ENCODE measurements at regions not wholly inside any gene's neighbourhood (a gene's known extent, or its start where the extent isn't known, plus 50 kb on each side); places are given as distances from the start of the nearest gene placed in this dataset.

GRCh38 chr5:86532429-86532828 lies 85.3 kb upstream of the COX7C start:
- Histone ChIP-seq H3K27ac (ENCODE audit: poor library complexity, severe bottlenecking) (no peak overlapping the region), H3K36me3 (ENCODE audit: low read depth) (no peaks in the 10 kb centered on the region), H3K4me1 (ENCODE audit: insufficient read depth, poor library complexity, severe bottlenecking) (no peaks in the 10 kb centered on the region), H3K27me3 (ENCODE audit: insufficient read depth, poor library complexity, severe bottlenecking) (peaks cover 27% of the 10 kb centered on the region), H3K9me3 (ENCODE audit: severe bottlenecking) (no peaks in the 10 kb centered on the region), H3K4me3 (ENCODE audit: severe bottlenecking) (no peak overlapping the region)
- no peak for TF ChIP-seq CTCF (IDR thresholded peaks at IDR 0.05; ENCODE audit: poor library complexity, severe bottlenecking)
- ATAC-seq (ENCODE audit: low read depth) (no peak), DNase-seq (ENCODE audit: low spot score) (no peak)

- no peak overlapping the region for H3K4me3 ChIP-seq (ENCODE audit: severe bottlenecking)
- no peaks in the 10 kb centered on the region for H3K9me3 ChIP-seq (ENCODE audit: severe bottlenecking)
- ATAC-seq (ENCODE audit: low read depth): no peak
- no peak for DNase-seq (ENCODE audit: low spot score)
- no peak for TF ChIP-seq CTCF (IDR thresholded peaks at IDR 0.05; ENCODE audit: poor library complexity, severe bottlenecking)
- H3K27me3 ChIP-seq (ENCODE audit: insufficient read depth, poor library complexity, severe bottlenecking): peaks cover 37% of the 10 kb centered on the region
- H3K27ac ChIP-seq (ENCODE audit: poor library complexity, severe bottlenecking): no peak overlapping the region
- no peaks in the 10 kb centered on the region for H3K36me3 ChIP-seq (ENCODE audit: low read depth)
- no peaks in the 10 kb centered on the region for H3K4me1 ChIP-seq (ENCODE audit: insufficient read depth, poor library complexity, severe bottlenecking)
Measured at GRCh38 chr5:86536396-86536795, 81.3 kb upstream of the COX7C start.

- H3K27me3 ChIP-seq (ENCODE audit: insufficient read depth, poor library complexity, severe bottlenecking): peaks cover 43% of the 10 kb centered on the region
- H3K36me3 ChIP-seq (ENCODE audit: low read depth): no peaks in the 10 kb centered on the region
- no peaks in the 10 kb centered on the region for H3K4me1 ChIP-seq (ENCODE audit: insufficient read depth, poor library complexity, severe bottlenecking)
- no peaks in the 10 kb centered on the region for H3K9me3 ChIP-seq (ENCODE audit: severe bottlenecking)
- TF ChIP-seq CTCF (IDR thresholded peaks at IDR 0.05; ENCODE audit: poor library complexity, severe bottlenecking): no peak
- no peak for ATAC-seq (ENCODE audit: low read depth)
- no peak overlapping the region for H3K4me3 ChIP-seq (ENCODE audit: severe bottlenecking)
- no peak overlapping the region for H3K27ac ChIP-seq (ENCODE audit: poor library complexity, severe bottlenecking)
- DNase-seq (ENCODE audit: low spot score): no peak
Measured at GRCh38 chr5:86542532-86542931, 75.2 kb upstream of the COX7C start.

- ATAC-seq (ENCODE audit: low read depth) (no peak), DNase-seq (ENCODE audit: low spot score) (no peak)
- Histone ChIP-seq H3K9me3 (ENCODE audit: severe bottlenecking) (no peaks in the 10 kb centered on the region), H3K36me3 (ENCODE audit: low read depth) (no peaks in the 10 kb centered on the region), H3K27me3 (ENCODE audit: insufficient read depth, poor library complexity, severe bottlenecking) (peaks cover 48% of the 10 kb centered on the region), H3K4me1 (ENCODE audit: insufficient read depth, poor library complexity, severe bottlenecking) (no peaks in the 10 kb centered on the region), H3K27ac (ENCODE audit: poor library complexity, severe bottlenecking) (no peak overlapping the region), H3K4me3 (ENCODE audit: severe bottlenecking) (no peak overlapping the region)
- TF ChIP-seq CTCF (IDR thresholded peaks at IDR 0.05; ENCODE audit: poor library complexity, severe bottlenecking): no peak
Measured at GRCh38 chr5:86546044-86546443, 71.7 kb upstream of the COX7C start.

GRCh38 chr5:86546582-86546981 lies 71.2 kb upstream of the COX7C start:
- Histone ChIP-seq H3K9me3 (ENCODE audit: severe bottlenecking) (no peaks in the 10 kb centered on the region), H3K27ac (ENCODE audit: poor library complexity, severe bottlenecking) (no peak overlapping the region), H3K4me3 (ENCODE audit: severe bottlenecking) (no peak overlapping the region), H3K4me1 (ENCODE audit: insufficient read depth, poor library complexity, severe bottlenecking) (no peaks in the 10 kb centered on the region), H3K36me3 (ENCODE audit: low read depth) (no peaks in the 10 kb centered on the region), H3K27me3 (ENCODE audit: insufficient read depth, poor library complexity, severe bottlenecking) (peaks cover 45% of the 10 kb centered on the region)
- DNase-seq (ENCODE audit: low spot score) (no peak), ATAC-seq (ENCODE audit: low read depth) (peak; percentile 59; the same call in 2 of the 3 replicates)
- TF ChIP-seq CTCF (IDR thresholded peaks at IDR 0.05; ENCODE audit: poor library complexity, severe bottlenecking): peak; percentile 39

All from RWPE2 (cell line).